Ishikawa (cell line): ENCODE measurements at regions not wholly inside any gene's neighbourhood (a gene's known extent, or its start where the extent isn't known, plus 50 kb on each side); places are given as distances from the start of the nearest gene placed in this dataset.
A peak's percentile ranks its signal among the peaks of the same experiment; 100 is the strongest.

Experiments
- CEBPB ChIP-seq: IDR thresholded peaks from 2 replicates; pipeline ENCODE4 v1.6.1; 2012
- CREB1 ChIP-seq: IDR thresholded peaks from 2 replicates; pipeline ENCODE4 v1.6.1; 2012; ENCODE audit warnings: low read depth
- EGR1 ChIP-seq: IDR thresholded peaks from 2 replicates; pipeline ENCODE4 v1.6.1; 2012
- EP300 ChIP-seq: IDR thresholded peaks from 2 replicates; pipeline ENCODE4 v1.6.1; 2012; ENCODE audit warnings: borderline replicate concordance
- FOXM1 ChIP-seq: IDR thresholded peaks from 2 replicates; pipeline ENCODE4 v1.6.1; 2012; ENCODE audit warnings: low read depth, borderline replicate concordance
- NFIC ChIP-seq: IDR thresholded peaks from 2 replicates; pipeline ENCODE4 v1.6.1; 2012
- RAD21 ChIP-seq: IDR thresholded peaks from 2 replicates; pipeline ENCODE4 v1.6.1; 2012; ENCODE audit warnings: low read depth
- TAF1 ChIP-seq: IDR thresholded peaks from 2 replicates; pipeline ENCODE4 v1.6.1; 2012; ENCODE audit warnings: low read depth, mild to moderate bottlenecking
- TCF12 ChIP-seq: IDR thresholded peaks from 2 replicates; pipeline ENCODE4 v1.6.1; 2012; ENCODE audit warnings: low read depth
- TEAD4 ChIP-seq: IDR thresholded peaks from 2 replicates; pipeline ENCODE4 v1.6.1; 2012
- YY1 ChIP-seq: IDR thresholded peaks from 2 replicates; pipeline ENCODE4 v1.6.1; 2012; ENCODE audit warnings: low read depth
- ZBTB7A ChIP-seq: IDR thresholded peaks from 2 replicates; pipeline ENCODE4 v1.6.1; 2012; ENCODE audit warnings: low read depth
- TF ChIP-seq, protein P1 (sequence below): IDR thresholded peaks from 2 replicates; pipeline ENCODE4 v1.6.1; 2012; ENCODE audit warnings: low read depth, mild to moderate bottlenecking
- TF ChIP-seq, protein P2 (sequence below): IDR thresholded peaks from 2 replicates; pipeline ENCODE4 v1.6.1; 2012
- TF ChIP-seq, protein P3 (sequence below): IDR thresholded peaks from 2 replicates; pipeline ENCODE4 v1.6.1; 2012

DNA sequence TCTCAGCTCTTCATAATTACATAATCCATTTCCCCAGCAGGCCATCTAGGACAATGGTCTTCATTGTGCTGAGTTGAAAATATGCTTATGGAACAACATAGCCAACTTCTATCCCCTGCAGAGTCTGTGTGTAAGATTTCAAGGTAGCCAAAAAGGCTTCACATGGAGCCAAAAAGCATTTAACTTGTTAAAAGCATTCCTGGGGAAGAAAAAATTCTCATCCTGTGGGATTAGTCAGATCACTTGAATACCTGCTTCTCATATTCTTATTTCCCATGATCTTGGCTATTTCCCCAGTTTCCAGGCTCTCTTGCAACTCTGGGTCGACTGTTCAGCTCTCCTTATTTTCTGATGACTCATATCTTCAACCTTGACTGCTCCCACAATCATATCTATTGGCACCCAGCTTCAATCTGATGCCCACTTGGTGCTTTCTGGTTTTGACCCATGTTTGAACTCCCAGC, 178.9 kb downstream of the KLHL28 start:
- TF ChIP-seq EGR1 (no peak), CEBPB (peak; percentile 82; the same call in 1 of the 2 replicates), FOXM1 (peak; percentile 100), ZBTB7A (no peak), TCF12 (peak; percentile 99), EP300 (peak; percentile 100), TEAD4 (peak; percentile 99), RAD21 (no peak; the same call in none of the 2 replicates), TAF1 (no peak), NFIC (peak; percentile 99), CREB1 (peak; percentile 11; the same call in 1 of the 2 replicates), YY1 (peak; percentile 46; the same call in 1 of the 2 replicates)
- TF ChIP-seq, protein P1, sequence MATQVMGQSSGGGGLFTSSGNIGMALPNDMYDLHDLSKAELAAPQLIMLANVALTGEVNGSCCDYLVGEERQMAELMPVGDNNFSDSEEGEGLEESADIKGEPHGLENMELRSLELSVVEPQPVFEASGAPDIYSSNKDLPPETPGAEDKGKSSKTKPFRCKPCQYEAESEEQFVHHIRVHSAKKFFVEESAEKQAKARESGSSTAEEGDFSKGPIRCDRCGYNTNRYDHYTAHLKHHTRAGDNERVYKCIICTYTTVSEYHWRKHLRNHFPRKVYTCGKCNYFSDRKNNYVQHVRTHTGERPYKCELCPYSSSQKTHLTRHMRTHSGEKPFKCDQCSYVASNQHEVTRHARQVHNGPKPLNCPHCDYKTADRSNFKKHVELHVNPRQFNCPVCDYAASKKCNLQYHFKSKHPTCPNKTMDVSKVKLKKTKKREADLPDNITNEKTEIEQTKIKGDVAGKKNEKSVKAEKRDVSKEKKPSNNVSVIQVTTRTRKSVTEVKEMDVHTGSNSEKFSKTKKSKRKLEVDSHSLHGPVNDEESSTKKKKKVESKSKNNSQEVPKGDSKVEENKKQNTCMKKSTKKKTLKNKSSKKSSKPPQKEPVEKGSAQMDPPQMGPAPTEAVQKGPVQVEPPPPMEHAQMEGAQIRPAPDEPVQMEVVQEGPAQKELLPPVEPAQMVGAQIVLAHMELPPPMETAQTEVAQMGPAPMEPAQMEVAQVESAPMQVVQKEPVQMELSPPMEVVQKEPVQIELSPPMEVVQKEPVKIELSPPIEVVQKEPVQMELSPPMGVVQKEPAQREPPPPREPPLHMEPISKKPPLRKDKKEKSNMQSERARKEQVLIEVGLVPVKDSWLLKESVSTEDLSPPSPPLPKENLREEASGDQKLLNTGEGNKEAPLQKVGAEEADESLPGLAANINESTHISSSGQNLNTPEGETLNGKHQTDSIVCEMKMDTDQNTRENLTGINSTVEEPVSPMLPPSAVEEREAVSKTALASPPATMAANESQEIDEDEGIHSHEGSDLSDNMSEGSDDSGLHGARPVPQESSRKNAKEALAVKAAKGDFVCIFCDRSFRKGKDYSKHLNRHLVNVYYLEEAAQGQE, result no peak
- TF ChIP-seq, protein P2, sequence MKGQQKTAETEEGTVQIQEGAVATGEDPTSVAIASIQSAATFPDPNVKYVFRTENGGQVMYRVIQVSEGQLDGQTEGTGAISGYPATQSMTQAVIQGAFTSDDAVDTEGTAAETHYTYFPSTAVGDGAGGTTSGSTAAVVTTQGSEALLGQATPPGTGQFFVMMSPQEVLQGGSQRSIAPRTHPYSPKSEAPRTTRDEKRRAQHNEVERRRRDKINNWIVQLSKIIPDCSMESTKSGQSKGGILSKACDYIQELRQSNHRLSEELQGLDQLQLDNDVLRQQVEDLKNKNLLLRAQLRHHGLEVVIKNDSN, result 0 out of 2 replicates have a peak, but pooled peaks have one; percentile 2
- TF ChIP-seq, protein P3, sequence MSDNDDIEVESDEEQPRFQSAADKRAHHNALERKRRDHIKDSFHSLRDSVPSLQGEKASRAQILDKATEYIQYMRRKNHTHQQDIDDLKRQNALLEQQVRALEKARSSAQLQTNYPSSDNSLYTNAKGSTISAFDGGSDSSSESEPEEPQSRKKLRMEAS, result peak; percentile 65

DNA sequence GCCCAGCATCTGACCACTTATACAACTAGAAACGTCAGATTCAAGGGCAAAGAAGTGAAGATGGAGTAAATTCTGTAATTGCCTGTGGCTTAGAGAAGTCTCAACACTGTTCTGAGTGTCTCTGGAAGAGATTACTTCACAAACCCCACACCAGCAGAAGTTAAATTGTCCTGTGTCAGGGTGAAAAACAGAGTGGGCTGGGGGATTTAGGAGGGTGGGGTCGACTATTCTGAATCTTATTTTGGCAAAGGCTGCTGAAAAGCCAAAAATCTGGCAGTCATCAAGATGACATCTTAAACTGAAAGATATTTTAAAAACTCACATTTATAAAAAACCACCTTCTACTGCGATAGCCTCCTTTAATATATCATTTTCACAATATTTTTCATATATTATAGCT, 180.8 kb downstream of the KLHL28 start:
- TF ChIP-seq EGR1 (no peak), NFIC (no peak), TEAD4 (no peak), TCF12 (no peak), YY1 (no peak), ZBTB7A (no peak), CEBPB (no peak), RAD21 (no peak), TAF1 (no peak), CREB1 (no peak), EP300 (no peak), FOXM1 (no peak)
- TF ChIP-seq, protein P2, result no peak
- TF ChIP-seq, protein P3, result no peak
- TF ChIP-seq, protein P1, result no peak

DNA sequence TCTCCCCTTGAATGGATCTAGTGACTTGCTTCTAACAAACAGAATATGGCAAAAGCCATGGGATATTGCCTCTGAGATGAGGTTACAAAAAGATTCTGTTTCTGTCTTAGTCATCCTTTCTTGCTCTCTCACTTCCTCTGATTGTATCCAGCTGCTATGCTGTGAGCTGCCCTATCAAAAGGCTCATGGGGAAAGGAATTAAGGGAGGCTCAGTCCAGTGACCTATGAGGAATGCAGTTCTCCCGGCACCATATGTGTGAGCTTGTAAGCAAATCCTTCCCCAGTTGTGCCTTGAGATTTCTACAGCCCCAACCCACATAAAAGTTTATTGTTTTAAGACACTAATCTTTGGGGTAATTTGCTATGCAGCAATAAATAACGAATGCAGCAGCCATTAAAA, 183.1 kb downstream of the KLHL28 start:
- TF ChIP-seq FOXM1, result peak; percentile 69
- no peak for TF ChIP-seq CREB1
- TF ChIP-seq TCF12, result peak; percentile 81
- TF ChIP-seq YY1, result no peak
- TF ChIP-seq NFIC, result peak; percentile 61
- no peak for TF ChIP-seq ZBTB7A
- peak; percentile 87 for TF ChIP-seq TEAD4
- peak; percentile 88 for TF ChIP-seq EP300

DNA sequence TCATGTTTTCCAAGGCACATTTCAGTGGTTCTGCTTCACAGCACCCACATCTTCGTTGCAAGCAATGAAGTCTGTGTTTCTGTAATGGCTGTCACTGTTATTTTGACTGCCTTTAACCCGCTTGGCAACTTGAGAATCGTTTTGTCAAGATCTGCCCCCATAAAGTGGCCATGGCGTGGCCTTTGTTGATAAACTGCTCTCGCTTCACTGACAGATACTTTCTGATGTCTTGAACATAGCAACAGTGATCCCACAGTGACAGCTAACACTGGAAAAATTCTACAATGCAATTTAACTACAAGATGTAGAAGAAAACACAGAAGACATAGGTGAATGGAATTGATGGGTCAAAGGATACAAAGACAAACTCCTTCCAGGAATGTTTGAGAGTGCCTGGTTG, 184.2 kb downstream of the KLHL28 start:
- TF ChIP-seq, protein P1, result no peak
- TF ChIP-seq TCF12 (no peak), TAF1 (no peak), TEAD4 (no peak), YY1 (no peak), FOXM1 (no peak), NFIC (no peak), RAD21 (no peak), ZBTB7A (no peak), CEBPB (no peak), EP300 (no peak), EGR1 (no peak), CREB1 (no peak)
- TF ChIP-seq, protein P2, result no peak
- TF ChIP-seq, protein P3, result no peak
